SKM-1 treated with dmso at 0.1 percent for 144 hours (cell line): ENCODE measurements at regions not wholly inside any gene's neighbourhood (a gene's known extent, or its start where the extent isn't known, plus 50 kb on each side); places are given as distances from the start of the nearest gene placed in this dataset.
"Not testable (repeated sequence)": the region's sequence is repeated elsewhere in the genome, so short reads cannot be mapped to it uniquely, and the experiment has no call there.

Source experiments
- DNase-seq: peaks from one replicate; lab custom pipeline; 2025; ENCODE audit not compliant: unreplicated experiment; lab: John Stamatoyannopoulos, UW

DNA sequence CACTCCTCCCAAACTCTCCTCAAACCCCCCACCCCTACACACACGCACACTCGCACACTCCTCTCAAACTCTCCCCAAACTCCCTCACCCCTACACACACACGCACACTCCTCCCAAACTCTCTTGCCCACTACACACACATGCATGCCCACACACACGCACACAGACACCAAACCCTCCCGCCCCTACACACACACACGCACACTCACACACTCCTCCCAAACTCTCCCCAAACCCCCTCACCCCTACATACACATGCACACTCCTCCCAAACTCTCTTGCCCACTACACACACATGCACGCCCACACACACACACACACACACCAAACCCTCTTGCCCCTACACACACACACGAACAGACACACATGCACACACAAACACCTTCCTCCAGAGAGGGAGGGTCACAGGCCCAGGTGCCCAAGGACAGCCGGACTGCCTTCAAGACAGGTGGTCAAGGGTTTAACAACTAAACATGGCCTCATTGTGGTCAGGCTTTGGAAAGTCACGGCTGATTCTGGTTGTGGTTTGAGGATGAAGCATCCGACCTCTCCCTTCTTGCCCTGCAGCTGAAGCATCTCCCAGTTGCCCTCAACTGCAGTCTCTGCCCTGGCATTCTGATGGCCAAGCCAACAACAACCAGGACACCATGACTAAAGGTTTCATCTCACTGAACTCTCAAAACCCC, 72.3 kb upstream of the SNTG2 start:
- no peak for DNase-seq

DNA sequence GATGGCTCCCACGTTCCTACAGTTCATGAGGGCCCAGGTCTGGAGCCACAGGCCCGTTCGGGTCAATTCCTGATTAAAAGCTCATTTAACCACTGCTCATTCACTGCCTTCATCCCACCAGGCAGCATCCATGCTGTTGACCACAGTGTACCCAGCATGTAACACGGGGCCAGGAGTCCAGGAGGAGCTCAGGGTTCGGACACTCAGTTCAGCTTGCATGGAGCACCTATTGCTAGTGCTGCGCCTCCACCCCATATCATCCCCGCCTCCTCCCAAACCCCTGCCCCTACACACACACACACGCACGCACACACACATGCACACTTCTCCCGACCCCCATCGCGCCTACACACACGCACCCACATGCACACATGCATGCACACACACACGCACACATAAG, 72.9 kb upstream of the SNTG2 start:
- no peak for DNase-seq

DNA sequence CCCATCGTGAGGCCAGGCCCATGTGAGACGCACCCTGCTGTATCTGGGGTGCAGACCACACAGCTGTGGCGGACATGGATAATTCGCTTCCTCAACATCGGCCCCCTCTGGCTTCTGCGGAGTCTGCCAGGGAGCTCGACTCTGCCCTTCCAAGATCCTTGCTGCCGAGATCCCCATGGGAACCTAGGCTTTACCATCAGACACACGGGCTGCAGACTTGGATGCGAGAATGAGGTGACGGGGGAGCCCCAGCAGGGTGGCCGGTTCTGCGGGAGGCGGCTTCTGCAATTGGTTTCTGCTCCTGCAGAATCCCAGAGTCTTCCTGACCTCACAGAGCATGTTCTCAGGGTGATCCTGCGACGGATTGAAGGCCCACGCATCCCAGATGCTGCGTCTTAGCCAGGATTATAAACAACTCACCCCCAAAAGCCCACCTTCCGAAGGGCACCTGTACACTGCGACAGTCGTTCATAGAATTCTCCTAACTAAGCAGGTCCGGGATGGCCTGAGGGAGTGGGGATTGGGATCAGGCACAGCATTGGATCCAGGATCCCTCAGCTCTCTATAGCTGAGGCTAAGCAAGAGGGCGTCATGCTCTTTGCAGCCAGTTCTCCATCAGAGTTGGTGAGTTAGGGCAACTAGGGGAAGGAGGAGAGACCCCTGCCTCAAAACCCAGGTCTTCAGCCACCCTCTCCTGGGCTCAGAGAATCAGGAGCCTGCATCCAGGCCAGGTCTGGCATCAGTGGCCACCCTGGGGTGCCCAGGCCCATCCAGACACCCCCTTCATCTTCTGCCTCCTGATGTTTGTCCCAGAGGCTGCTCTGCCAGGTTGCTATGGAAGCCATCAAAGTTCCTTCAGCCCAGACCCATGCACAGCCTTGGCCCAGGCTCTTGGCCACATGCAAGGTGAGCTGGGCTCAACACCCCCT, 74.7 kb upstream of the SNTG2 start:
- no peak for DNase-seq

DNA sequence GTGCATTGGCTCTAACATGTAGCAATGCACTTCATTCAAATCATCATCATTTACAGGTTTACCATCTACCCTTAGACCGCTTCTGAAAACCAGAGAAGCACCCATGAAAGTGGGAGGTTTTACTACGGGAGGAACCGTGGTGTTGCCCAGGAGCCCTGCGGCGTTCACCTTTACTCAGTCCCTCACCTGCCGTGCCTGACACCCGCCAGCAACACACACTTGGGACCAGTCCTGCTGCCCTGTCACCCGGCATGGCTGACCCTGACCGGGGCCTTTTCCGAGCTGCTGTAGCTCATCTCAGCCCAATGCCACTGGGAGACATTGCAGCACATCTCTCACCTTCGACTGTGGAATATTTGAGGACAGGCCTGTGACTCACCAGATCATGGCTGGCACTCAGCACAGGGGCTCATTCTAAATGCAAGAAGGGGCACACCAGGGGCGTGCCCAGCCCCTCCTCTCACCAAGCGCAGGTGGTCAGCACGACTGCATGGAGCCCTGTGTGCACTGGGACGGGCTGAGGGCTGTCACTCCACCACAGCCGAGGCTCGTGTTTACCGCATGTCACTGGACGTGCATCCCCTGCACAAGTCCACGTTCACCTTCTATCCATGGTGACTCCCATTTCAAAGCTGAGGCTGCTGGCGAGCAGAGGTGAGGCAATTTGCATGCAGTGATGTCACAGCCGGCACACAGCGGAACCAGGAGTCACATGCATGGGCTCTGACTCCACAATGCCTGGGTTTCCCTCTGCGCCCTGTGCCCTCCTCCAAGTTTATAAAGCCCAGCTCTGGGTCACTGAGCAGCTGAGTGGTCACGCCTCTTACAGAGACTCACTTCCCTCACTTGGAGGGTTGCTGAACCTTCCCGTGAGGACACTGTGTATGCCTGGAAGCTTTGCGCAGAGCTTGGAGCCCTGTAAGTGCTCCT, 76.7 kb upstream of the SNTG2 start:
- no peak for DNase-seq

DNA sequence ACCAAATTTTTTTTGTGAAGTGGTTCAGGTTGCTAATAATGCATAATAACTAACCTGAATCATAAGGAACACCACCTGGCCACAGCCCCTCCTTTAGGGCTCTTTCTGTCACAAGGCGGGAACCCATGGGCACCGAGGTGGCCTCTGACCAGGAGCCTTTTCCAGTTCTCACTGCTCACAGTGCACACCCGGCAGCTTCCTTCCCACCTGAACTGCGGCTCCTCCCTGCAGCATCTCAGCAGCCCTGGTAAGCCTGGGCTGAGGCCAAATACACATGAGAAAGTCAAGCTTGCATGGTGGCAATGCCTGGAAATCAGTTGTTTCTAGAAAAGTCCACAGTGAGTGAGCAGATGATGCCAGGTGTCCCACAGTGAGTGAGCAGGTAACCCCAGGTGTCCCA, 77.6 kb upstream of the SNTG2 start:
- DNase-seq, result no peak

DNA sequence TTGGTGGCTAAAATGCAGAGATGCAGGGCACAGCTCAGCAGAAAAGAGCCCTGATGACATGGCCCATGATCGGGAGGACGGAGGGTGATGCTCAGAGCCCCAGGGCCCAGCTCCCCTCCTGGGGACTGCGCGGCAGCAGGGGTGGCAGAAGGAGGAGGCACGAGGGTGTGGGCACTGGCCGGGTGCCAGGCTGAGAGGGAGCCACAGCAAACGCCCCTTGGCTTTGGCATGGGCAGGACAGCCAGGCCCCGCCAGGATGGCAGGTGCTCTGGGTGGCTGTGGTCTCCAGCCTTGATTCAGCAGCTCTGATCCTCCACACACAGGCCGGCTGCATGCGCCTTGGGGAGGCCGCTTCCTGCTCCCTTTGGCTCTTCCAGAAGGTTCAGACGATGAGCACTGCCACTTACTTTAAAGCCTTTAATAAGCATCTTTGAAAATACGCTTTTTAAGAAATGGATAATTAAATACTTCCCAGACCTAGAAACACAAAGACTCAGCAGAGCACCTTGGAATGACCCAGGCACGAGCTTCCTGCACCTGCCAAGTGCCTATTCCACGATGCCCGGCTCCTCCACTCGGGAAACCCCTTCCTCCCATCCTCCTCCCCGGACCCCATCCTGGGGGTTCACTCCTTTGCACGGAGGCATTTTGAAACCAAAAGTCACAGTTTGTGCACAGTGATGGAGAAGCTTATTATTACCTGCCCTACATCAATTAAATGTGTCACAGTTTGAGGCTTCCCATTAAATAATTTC, 78.5 kb upstream of the SNTG2 start:
- DNase-seq, result no peak

DNA sequence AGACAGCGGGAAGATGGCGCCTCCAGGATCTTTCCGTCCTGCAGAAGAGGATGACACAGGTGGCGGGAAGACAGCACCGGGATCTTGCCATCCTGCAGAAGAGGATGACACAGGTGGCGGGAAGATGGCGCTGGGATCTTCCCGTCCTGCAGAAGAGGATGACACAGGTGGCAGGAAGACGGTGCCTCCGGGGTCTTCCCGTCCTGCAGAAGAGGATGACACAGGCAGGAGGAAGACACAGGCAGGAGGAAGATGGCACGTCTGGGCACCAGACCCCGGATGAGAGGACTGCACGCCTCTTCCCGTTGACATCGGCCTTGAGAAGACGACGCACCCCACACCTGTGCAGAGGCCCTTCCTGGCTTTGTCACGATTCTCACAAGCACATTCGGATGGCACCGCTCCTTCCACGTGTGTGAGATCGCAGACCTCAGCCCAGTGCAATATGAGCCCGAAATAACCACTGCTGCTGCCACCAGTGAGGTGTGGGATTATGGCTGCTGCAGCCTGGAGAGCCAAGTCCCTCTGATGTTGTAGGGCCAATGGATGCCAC, 79.4 kb upstream of the SNTG2 start:
- no peak for DNase-seq

DNA sequence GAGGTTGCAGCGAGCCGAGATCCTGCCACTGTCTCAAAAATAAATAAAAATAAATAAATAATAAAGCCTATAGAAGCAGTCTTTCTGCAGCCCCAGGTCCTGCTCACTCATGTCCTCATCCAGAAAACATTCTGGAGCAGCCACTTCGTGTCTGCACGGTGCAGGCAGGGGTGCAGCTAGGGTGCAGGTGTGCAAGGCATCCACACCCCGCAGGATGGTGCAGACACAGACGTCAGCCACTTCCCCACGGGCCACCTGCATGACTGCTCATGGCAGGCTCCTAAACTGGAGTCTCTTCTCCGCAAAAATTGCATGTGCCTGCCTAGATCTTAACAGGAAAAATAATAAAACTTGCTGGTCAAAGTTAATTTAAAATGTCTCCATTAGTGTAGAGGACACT, 80.2 kb upstream of the SNTG2 start:
- no peak for DNase-seq

DNA sequence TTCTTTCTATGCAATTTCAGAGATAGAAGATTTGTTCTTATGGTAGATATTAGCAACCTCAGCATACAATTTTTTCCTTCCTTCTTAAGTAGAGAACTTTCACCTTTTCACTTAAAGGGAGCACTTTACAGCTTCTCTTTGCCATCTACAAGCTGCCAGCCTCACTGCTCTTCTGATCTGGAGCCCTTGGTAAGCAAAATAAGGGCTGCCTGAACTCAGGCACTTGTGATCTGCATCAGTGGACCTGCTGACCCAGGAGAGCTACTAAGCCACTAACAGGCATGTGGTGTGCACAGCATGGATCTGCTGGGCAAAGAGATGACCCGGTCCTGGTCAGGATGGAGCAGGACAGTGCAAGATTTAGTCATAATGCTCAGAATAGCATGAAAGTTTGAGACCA, 80.8 kb upstream of the SNTG2 start:
- DNase-seq, result no peak

DNA sequence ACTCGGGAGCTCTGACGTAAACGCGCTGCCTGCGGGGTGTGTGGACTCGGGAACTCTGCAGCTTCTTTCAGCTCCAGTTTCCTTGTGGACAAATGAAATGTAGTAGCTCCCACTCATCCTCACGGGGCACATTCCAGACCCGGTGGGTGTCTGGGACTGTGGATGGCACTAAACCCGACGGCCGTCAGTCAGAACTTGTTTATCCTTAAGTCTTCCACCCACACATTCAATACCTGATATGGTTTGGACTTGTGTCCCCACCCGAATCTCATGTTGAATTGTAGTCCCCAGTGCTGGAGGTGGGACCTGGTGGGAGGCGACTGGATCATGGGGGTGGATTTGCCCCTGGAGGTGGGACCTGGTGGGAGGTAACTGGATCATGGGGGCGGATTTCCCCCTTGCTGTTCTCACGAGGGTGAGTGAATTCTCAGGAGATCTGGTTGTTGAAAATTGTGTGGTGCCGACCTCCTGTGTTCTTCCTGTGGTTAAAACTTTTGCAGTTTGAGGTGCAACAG, 81.2 kb upstream of the SNTG2 start:
- no peak for DNase-seq

DNA sequence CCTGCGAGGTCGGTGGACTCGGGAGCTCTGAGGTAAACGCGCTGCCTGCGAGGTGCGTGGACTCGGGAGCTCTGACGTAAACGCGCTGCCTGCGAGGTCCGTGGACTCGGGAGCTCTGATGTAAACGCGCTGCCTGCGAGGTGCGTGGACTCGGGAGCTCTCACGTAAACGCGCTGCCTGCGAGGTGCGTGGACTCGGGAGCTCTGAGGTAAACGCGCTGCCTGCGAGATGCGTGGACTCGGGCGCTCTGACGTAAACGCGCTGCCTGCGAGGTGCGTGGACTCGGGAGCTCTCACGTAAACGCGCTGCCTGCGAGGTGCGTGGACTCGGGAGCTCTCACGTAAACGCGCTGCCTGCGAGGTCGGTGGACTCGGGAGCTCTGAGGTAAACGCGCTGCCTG, 81.8 kb upstream of the SNTG2 start:
- DNase-seq, result not testable (repeated sequence)

DNA sequence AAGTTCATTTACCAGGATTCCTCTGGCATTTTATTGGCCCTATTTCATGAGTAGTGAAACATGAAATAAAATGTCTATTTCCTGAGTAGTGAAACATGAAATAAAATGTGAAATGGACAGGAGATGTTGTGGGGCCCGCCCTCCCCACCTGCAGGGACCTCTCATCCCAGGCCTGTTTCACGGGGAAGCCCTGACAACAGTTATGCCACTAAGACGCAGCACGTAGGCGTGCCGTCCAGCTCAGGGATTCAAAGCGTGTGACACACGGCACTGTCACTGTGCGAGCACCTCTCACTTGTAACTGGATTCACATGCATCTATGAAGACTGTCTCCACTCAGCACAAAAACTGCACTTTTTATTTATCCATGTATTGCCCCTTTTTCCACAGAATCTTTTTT, 83.4 kb upstream of the SNTG2 start:
- DNase-seq, result no peak

DNA sequence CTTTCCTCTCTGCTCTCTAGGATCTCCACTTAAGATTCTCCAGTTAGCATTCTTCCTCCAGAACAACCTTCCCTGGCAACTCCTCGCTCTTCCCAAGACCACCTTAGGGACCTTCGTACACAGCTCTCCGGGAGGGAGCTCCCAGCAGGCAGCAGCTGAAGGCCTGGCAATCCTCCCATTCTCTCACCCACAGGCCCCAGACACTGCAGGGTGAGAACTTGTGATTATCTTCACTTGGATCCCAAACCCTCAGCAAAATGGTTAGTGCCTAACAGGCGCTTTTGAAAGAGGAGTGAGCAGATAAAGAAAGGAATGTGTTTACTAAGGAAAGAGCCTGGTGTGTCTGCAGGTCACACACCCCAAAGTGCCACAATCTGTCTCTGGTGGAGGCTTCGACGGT, 83.8 kb upstream of the SNTG2 start:
- DNase-seq, result no peak

DNA sequence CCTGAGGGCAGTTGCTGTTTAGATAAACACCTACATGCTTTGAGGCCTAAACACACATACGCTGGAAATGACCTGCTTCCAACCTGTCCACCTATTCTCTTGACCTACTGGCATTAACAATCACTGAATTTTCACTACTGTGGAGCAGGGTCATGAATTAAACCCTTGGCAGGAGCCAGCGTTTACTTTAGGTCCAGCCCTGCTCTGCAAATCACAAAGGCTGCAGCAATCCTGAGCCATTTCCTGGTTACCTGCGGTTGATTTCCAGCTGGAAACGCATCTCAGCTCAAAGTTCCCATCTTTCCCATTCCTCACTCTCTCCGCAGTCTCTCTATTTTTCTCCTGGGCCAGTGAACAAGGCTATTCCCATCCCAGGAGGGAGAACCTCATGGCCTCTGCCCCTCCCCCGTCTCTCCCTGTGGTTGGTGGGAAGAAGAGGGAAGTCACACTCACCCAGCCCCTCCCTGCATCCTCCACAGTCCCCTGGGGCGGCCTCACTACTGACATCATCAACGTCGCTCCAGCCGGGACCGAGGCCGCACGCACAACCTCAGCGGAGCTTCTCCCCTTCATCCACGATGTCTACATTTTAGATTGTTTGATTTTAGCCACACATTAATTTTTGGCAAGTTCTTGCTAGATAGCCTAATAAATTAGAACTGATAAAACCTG, 84.5 kb upstream of the SNTG2 start:
- no peak for DNase-seq

DNA sequence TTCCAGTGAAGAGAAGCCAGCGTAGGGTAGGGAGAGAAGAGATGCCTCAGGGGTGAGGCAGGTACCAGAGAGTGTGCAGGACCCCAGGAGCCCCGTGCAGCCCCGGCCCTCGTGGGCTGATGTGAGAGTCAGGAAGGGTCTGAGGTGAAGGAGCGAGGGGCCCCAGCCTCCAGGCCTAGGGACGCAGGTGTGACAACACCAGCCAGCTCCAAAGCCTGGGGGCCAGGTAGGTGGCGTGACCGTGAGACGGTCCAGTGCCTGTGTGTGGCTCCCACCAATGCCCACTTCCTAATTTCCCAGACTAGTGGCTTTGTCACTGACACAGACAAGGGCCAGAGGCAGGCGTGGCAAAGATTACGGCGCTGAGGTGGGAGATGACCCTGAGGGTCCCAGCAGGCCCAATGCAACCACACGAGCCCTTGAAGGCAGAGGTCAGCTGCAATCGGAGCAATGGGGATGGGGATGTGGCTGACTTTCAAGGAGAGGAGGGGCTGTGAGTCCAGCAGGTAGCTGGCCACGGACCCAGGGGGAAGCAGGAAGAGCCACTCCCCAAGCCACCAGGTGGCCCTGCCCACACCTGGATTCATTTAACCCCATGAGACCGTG, 86.0 kb upstream of the SNTG2 start:
- no peak for DNase-seq

DNA sequence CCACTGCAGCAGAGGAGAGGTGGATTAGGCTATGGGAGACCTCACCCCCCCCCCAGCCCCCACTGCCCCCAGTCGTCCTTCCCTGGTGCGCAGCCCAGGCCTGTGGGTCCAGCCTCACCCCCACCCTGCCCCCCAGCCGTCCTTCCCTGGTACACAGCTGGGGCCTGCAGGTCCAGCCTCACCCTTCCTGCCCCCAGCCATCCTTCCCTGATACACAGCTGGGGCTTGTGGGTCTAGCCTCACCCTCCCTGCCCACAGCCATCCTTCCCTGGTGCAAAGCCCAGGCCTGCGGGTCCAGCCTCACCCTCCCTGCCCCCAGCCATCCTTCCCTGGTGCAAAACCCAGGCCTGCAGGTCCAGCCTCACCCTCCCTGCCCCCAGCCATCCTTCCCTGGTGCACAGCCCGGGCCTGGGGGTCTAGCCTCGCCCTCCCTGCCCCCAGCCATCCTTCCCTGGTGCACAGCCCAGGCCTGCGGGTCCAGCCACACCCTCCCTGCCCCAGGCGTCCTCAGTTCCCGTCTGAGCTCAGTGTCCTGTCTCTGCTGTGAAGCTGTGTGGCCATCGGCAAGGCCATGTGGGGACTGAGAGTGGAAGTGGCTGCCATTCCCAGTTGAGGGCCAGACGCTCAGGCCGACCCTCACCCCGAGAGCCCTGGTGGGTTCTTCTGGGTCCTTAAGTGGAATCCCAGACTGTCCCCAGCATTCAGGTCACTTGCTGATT, 86.8 kb upstream of the SNTG2 start:
- DNase-seq, result no peak

DNA sequence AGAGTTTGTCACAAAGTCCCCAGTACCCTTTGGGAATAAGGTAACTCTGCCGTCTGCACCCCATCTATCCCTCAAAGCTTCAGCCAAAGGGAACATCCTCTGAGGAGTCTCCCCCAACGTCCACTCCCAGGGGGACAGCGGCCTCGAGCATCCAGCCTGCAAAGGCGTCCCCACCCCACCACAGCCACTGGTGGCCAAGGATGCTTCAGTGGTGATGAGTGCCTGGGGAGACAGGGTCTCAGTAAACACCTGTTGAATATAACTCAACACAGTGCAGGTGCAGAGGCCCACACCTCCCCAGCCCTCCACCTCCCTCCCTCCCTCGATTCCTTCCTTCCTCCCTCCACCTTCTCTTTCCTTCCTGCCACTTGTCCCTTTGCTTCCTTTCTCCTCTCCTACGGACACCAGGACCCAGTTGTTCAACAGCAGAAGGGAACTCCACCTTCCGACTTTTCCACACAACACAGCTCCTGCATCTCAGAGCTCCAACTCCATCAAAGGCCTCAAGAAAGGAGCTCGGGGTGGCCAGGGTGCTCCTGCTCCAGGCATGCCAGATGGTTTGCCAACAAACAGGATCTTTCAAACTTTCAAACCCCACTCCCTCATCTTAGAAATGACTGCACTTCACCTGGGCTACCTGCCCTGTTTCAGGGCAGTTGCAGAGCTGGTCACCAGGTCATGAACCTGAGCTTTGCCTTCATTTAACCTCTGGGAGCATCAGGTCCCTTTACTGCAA, 87.8 kb upstream of the SNTG2 start:
- no peak for DNase-seq

DNA sequence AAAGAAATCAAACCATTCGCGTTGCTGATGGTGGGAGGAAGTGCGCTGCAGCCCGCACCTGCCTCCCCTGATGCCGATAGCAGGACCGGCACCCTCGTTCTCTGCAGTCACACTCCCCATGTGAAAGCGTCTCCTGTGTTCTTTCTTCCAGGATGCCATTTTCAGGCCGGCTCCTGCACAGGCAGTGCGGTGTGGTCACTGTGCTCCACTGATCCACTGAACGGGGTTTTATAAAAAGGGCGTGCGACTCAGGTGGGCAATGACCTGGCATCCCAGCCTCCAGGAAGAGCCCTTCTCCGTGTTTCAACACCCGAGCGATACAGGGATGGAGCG, 88.3 kb upstream of the SNTG2 start:
- DNase-seq, result no peak
